Transverse colon (tissue), 3 donors: ENCODE measurements at regions not wholly inside any gene's neighbourhood (a gene's known extent, or its start where the extent isn't known, plus 50 kb on each side); places are given as distances from the start of the nearest gene placed in this dataset.

Source experiments
- POLR2A ChIP-seq: fragments of 450-650 bp; IDR thresholded peaks from one replicate; pipeline ENCODE4 v1.6.1; 2016; ENCODE audit warnings: antibody characterized with exemption, mild to moderate bottlenecking, moderate library complexity
- TF ChIP-seq, protein P1 (sequence below), 5 experiments: fragments of 200-600 bp in 3 of 5; fragments of 450-650 bp in 2 of 5; sonication (generic) in 3 of 5; IDR thresholded peaks; 1 replicate in 2 of 5; 2 replicates in 3 of 5; pipeline ENCODE4 v1.5.1; 2016 to 2017; ENCODE audit warnings: antibody characterized with exemption in 5 of 5, inconsistent platforms in 3 of 5, mild to moderate bottlenecking in 2 of 5, moderate library complexity in 1 of 5

DNA sequence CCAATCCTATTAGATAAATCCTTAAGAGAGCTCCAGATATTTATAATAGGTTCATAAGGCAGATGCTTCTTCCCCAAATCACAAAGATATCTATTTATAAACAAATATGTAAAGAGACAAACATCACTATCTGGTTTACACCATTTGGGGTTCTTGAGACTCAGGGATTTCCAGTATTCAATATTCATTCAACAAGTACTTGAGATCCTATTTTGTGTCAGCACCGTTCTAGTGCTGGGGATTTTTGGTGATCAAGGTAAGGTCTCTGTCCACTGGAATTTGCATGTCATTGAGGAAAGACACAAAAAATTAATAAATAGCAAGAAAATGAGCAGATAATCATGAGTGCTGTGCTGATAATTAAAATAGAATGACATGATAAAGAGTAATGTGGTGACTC, 222.7 kb upstream of the FOXN3 start:
- TF ChIP-seq, protein P1, sequence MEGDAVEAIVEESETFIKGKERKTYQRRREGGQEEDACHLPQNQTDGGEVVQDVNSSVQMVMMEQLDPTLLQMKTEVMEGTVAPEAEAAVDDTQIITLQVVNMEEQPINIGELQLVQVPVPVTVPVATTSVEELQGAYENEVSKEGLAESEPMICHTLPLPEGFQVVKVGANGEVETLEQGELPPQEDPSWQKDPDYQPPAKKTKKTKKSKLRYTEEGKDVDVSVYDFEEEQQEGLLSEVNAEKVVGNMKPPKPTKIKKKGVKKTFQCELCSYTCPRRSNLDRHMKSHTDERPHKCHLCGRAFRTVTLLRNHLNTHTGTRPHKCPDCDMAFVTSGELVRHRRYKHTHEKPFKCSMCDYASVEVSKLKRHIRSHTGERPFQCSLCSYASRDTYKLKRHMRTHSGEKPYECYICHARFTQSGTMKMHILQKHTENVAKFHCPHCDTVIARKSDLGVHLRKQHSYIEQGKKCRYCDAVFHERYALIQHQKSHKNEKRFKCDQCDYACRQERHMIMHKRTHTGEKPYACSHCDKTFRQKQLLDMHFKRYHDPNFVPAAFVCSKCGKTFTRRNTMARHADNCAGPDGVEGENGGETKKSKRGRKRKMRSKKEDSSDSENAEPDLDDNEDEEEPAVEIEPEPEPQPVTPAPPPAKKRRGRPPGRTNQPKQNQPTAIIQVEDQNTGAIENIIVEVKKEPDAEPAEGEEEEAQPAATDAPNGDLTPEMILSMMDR (IDR thresholded peaks at IDR 0.05): no peak
- no peak for TF ChIP-seq POLR2A
